Activated CD4-positive, alpha-beta T cell treated with anti-CD3 and anti-CD28 coated beads for 24 hours (primary cell): ENCODE measurements at regions not wholly inside any gene's neighbourhood (a gene's known extent, or its start where the extent isn't known, plus 50 kb on each side); places are given as distances from the start of the nearest gene placed in this dataset.
"Not testable (repeated sequence)": the region's sequence is repeated elsewhere in the genome, so short reads cannot be mapped to it uniquely, and the experiment has no call there.

Experiments
- DNase-seq, 2 donors: peaks; one replicate each; pipeline ENCODE4 v3.0.0-alpha.2; 2020; ENCODE audit warnings: low read depth in 2 of 2

- no peak for DNase-seq
These were observed 216.9 kb upstream of the SMLR1 start for GRCh38 chr6:130610303-130610702.

- DNase-seq: no peak
These were observed 215.8 kb upstream of the SMLR1 start for GRCh38 chr6:130611366-130611765.

DNA sequence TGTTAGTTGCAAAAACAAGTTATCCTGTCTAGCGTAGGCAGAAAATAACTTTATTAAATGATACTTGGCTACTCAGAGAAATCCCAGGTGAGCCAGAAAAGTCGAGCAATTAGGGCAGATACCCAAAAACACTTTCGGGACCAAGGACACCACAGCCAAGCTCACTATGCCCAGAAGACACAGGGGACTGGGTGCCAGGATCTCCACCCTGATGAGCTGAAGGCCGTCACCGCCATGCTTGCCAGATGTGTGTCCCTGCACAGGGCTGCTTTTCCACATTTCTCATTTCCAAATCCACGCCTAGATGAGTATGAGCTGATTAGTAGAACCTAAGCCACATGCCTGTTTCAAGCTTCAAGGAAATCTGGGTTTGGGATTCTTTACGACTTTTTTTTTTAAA is 214.0 kb upstream of the SMLR1 start:
- DNase-seq: no peak

GRCh38 chr6:130615816-130616215 is 211.4 kb upstream of the SMLR1 start:
- DNase-seq: no peak

- no peak for DNase-seq
These were observed 209.5 kb upstream of the SMLR1 start for GRCh38 chr6:130617658-130618057.

- not testable (repeated sequence) for DNase-seq
These were observed 208.4 kb upstream of the SMLR1 start for GRCh38 chr6:130618806-130619205.

DNA sequence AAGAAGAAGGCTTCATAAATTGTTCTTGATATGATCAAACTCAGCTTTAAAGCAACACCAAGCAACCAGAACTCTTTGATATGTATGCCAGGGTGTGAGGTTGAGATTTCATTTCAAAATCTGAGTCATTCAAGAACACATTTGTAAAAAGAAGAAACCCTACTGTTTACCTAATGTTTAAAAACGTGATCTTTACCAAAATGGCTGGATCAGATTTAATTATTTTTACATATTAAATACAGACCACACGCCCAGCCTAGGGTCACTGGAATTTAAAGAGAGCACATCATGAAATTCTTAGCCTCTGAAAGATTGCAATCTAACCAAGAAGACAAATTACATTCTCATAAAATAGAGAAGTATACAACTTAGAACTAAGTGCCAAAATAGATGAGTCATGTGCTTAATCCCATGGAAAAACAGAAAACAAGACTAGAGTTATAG is 206.8 kb upstream of the SMLR1 start:
- DNase-seq: no peak

- no peak for DNase-seq
These were observed 205.1 kb upstream of the SMLR1 start for GRCh38 chr6:130622142-130622541.

GRCh38 chr6:130624046-130624445 is 203.2 kb upstream of the SMLR1 start:
- DNase-seq: no peak

DNA sequence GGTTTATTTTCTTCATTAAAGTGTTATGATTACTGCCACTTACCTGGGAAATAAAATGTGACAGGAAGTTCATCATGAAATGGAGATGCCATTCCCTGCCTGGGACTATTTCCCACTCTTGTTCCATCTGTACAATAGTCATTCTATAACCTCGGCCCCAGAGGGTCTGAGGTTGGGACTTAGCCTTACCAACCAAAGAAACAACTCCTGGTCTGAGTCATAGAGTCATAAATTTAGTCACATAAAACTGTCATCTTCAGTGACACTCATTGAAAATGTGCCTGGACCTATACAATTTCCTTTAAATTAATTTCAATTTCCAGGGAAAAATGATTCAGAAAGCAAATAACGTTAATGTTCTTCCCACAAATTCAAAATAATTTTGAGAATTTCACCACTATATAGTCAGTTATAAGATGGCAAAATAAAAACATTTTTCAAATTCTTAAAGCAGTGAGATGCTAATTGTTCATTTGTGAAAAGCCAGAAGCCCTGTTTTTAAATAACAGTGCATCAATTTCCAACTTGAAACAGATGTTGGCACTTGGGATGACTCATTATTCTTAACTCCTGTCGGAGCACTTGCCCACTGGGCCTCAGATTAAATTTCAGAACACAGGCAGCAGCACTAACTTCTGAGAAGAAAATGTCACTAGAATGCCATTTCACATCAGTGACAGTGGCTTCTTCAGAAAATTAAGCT is 201.2 kb upstream of the SMLR1 start:
- no peak for DNase-seq

DNA sequence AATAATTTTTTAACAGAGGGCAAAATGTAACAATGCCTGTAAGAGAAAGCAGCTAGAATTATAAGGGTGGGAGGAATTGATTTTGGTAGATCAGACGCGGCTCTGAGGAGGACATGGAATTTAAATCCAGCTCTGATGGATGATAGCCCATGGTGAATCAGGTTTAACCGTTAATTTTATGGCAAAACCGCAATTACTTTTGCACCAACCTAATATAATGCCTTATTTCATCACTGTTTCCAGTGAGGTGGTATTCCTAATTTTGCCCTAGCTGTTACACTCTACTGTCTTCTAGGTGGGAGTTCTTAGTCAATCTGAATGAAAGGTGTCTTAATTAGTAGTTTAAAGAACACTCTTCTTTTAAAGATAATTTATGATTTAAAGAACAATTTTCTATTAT is 198.3 kb upstream of the SMLR1 start:
- no peak for DNase-seq

GRCh38 chr6:130629640-130630039 is 197.6 kb upstream of the SMLR1 start:
- no peak for DNase-seq

DNA sequence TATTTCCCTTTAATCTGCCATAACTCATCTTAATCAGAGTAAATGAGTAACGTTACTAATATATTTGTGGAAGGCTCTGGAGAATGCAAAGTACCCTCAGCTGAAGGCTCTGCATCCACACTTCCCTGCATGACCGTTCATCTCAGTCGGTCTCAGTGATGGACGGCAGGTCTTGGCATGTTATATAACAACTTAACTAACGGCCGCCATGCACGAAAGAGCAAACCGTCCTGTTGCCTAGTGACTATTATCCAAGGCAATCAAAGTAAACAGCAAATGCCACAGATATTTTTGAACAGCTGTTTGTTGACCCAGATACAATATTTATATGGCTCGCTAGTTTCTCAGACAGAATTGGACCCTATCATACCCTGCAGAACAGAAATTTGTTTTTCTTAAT is 194.9 kb upstream of the SMLR1 start:
- no peak for DNase-seq

- DNase-seq: no peak
These were observed 194.3 kb upstream of the SMLR1 start for GRCh38 chr6:130632897-130633296.

GRCh38 chr6:130643361-130643760 is 183.8 kb upstream of the SMLR1 start:
- no peak for DNase-seq

GRCh38 chr6:130644175-130644574 is 183.0 kb upstream of the SMLR1 start:
- no peak for DNase-seq

- DNase-seq: not testable (repeated sequence)
These were observed 182.4 kb upstream of the SMLR1 start for GRCh38 chr6:130644769-130645168.

DNA sequence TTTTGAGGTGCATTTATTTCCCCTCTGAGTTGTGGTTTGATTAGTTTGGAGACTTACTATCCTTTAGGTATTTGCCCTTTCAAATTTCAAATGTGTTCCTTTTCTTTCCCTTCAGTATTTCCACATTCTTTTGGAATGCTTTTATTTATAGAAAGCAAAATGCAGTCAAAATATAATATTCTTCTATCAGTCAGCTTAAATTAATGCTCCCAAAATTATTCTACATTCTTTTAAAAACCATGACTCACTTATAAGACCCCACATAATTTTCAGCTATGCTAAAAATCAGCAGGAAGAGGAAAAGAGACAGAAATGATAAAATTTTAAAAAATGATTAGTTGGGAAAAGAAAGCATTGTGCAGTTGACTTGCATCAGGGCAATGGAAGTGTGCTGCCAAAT is 180.0 kb upstream of the SMLR1 start:
- DNase-seq: no peak

DNA sequence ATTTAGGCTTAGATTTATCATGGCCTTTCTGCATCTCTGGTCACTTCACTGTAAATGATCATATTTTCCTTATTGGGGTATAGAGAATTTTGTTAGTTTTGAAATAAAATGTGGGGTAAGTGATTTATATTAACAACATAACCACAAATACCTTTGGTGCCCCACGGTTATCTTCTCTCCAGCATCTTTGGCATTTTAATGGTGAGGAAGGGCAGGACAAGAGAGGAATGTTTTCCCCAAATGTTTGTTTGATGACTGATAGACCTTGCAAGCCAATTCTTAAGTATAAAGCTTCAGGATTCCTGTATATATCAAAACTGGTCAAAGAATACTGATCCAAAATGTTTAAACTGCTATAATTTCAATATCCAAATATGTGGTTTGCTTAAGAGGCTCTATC is 171.6 kb upstream of the SMLR1 start:
- DNase-seq: no peak

DNA sequence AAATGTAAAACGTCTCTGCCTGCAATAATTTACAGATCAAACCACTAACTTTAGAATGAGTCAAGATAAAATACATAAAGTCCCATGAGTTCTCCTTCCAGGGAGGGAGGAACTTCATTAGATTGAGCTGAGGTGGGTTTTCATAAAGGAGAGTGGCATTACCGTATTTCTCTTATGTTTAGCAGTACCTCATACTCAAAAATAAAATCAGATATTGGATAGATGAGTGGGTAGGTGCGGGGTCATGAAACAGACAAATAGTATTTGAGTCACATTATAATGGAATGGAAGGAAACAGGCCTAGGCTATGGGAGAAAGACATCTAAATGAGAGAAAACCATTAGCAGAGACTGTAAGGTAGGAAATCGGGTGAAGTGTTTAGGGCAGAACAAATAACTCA is 166.1 kb upstream of the SMLR1 start:
- DNase-seq: no peak

- no peak for DNase-seq
These were observed 160.4 kb upstream of the SMLR1 start for GRCh38 chr6:130666786-130667185.

DNA sequence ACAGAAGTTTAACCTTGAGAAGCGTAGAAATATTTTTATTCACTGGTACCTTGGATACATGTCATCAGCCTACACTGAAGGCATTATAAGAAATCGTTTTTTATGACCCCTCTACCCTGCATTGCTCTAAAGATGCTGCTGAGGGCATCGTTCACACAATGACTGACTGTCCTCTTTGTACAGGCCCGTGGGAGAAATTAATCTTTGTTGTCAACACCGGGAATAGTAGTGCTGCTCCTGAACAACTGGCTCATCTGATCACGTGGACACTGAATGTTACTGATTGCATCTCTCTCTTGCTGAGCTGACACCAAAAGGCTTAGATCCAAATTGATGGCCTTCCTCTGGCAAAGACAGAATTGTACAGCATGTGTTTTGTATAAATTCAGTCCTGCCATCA is 157.1 kb upstream of the SMLR1 start:
- DNase-seq: no peak

DNA sequence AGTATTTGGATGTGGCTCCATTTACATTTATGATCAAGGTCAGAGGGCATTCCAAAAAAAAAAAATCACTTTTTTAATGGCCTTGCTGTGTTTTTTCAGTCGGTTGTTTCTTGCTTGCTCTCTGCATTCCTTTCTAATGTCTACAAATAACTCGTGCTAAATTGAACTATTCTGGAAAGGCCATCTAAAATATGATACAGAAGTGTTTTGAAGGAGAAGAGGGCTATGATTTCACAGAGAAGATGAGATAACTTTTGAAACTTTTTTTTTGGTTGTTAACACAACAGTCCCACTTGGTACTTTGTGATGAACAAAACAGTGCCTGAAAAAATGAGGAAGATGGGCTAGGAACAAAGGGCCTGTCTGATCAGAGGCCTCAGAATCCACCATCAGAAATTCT is 156.1 kb upstream of the SMLR1 start:
- DNase-seq: no peak

DNA sequence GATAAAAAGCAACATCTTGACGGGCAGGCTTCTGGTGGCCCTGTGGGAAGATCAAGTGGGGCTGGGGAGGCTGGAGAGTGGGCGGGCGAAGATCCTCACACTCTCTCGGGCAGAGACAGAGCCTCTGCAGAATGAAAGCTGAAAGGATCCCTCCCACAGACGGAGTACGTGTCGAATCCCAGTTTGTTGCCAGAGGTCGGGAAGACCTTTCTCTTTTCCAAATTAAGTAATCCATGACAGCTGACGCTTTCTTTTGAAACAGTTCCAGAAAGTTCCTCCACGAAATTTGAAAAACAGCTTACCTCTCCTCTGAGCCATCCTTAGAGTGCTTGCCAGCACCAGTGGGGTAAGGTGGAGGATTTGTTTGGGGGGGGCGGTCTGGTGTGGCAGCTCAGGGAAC is 155.6 kb upstream of the SMLR1 start:
- no peak for DNase-seq
